ENCODE measurements at regions not wholly inside any gene's neighbourhood (a gene's known extent, or its start where the extent isn't known, plus 50 kb on each side); places are given as distances from the start of the nearest gene placed in this dataset. TPM values are rescaled to one million over a fixed set of nuclear protein-coding genes. Genes with fewer than 3 reads are reported as not detected.

- H3K9ac ChIP-seq (ENCODE audit: low read length), result no peak overlapping the region
- no peaks in the 10 kb centered on the region for H3K79me2 ChIP-seq (ENCODE audit: low read length)
- H3K9me3 ChIP-seq (ENCODE audit: low read length), result no peaks in the 10 kb centered on the region
- no peaks in the 10 kb centered on the region for H3K27me3 ChIP-seq (ENCODE audit: low read length)
- H3K9me2 ChIP-seq (replicated peaks; ENCODE audit: insufficient read depth, low read length), result no peaks in the 10 kb centered on the region
- DNase-seq, result no peak
- H3K4me2 ChIP-seq (ENCODE audit: low read depth, low read length, poor library complexity, severe bottlenecking), result no peak overlapping the region
- no peak overlapping the region for H3K4me3 ChIP-seq (ENCODE audit: low read length)
- no peaks in the 10 kb centered on the region for H3K4me1 ChIP-seq (ENCODE audit: low read length)
- no peaks in the 10 kb centered on the region for H3K36me3 ChIP-seq (ENCODE audit: insufficient read depth, low read length)
- no peak overlapping the region for H3K27ac ChIP-seq (ENCODE audit: low read length)
- no peaks in the 10 kb centered on the region for H4K20me1 ChIP-seq (ENCODE audit: insufficient read depth, low read depth, low read length)
- H2AFZ ChIP-seq (ENCODE audit: low read length), result no peak overlapping the region
Measured at GRCh38 chr2:196589419-196589818, 50.1 kb upstream of the CCDC150 start.

Small RNA genes lying in the stretch of these regions (small RNA-seq; reads per million reads assigned to genes)
- not detected for gene RN7SL820P

Measured in Karpas-422 (cell line).